Fibroblast of lung (primary cell): ENCODE measurements at regions not wholly inside any gene's neighbourhood (a gene's known extent, or its start where the extent isn't known, plus 50 kb on each side); places are given as distances from the start of the nearest gene placed in this dataset.
A peak's percentile ranks its signal among the peaks of the same experiment; 100 is the strongest.

Source experiments
- DNase-seq, 2 donors: peaks; one replicate each; pipeline versions ENCODE4 v3.0.0 to v3.0.0-alpha.2; 2010; ENCODE audit warnings: low read depth in 2 of 2
- H2AFZ ChIP-seq: 2 replicates; pipeline ENCODE4 v1.5.1; 2012; ENCODE audit warnings: low read length, control low read depth, inconsistent platforms
- H3K27ac ChIP-seq: 2 replicates; pipeline ENCODE4 v1.5.1; 2011; ENCODE audit warnings: low read length, control low read depth; ENCODE audit not compliant: insufficient read depth
- H3K27me3 ChIP-seq: 2 replicates; pipeline ENCODE4 v1.5.1; 2011; ENCODE audit warnings: mild to moderate bottlenecking, low read length; ENCODE audit not compliant: control insufficient read depth, insufficient read depth
- H3K36me3 ChIP-seq: 2 replicates; pipeline ENCODE4 v1.5.1; 2011; ENCODE audit warnings: low read length; ENCODE audit not compliant: control insufficient read depth, insufficient read depth
- H3K4me1 ChIP-seq: 2 replicates; pipeline ENCODE4 v1.5.1; 2011; ENCODE audit warnings: low read length; ENCODE audit not compliant: control insufficient read depth, insufficient read depth; ENCODE audit errors: extremely low read depth
- H3K4me2 ChIP-seq: 2 replicates; pipeline ENCODE4 v1.5.1; 2011; ENCODE audit warnings: low read length, control low read depth; ENCODE audit not compliant: insufficient read depth; ENCODE audit errors: extremely low read depth
- H3K4me3 ChIP-seq, 4 experiments: fragments of 200-600 bp in 1 of 4; sonication (generic) in 1 of 4; replicated peaks in 1 of 4; 2 replicates each; pipeline ENCODE4 v1.5.1; 2011 to 2016; ENCODE audit warnings: low read length in 4 of 4, low read depth in 3 of 4, mild to moderate bottlenecking in 3 of 4, control low read depth in 2 of 4, inconsistent platforms in 1 of 4, mixed read lengths in 1 of 4; ENCODE audit not compliant: insufficient read depth in 1 of 4; ENCODE audit errors: control extremely low read depth in 1 of 4
- H3K79me2 ChIP-seq: 2 replicates; pipeline ENCODE4 v1.5.1; 2012; ENCODE audit warnings: mild to moderate bottlenecking, low read length, inconsistent platforms; ENCODE audit not compliant: control insufficient read depth, insufficient read depth
- H3K9ac ChIP-seq: 2 replicates; pipeline ENCODE4 v1.5.1; 2011; ENCODE audit warnings: mild to moderate bottlenecking, low read length, control low read depth; ENCODE audit not compliant: insufficient read depth
- H3K9me3 ChIP-seq: 2 replicates; pipeline ENCODE4 v1.5.1; 2012; ENCODE audit warnings: low read depth, low read length; ENCODE audit not compliant: control insufficient read depth, insufficient read depth
- H4K20me1 ChIP-seq: 2 replicates; pipeline ENCODE4 v1.5.1; 2011; ENCODE audit warnings: low read length; ENCODE audit not compliant: control insufficient read depth, insufficient read depth; ENCODE audit errors: extremely low read depth
- CTCF ChIP-seq, 2 donors: IDR thresholded peaks in 1 of 2; conservative IDR thresholded peaks in 1 of 2; 1 replicate in 1 of 2; 2 replicates in 1 of 2; pipeline ENCODE4 v1.5.1; 2011 to 2012; ENCODE audit warnings: low read length in 2 of 2, control low read depth in 1 of 2, inconsistent platforms in 1 of 2, low read depth in 1 of 2, mild to moderate bottlenecking in 1 of 2
- EZH2 ChIP-seq: IDR thresholded peaks from 2 replicates; pipeline ENCODE4 v1.5.1; 2012; ENCODE audit warnings: low read length, control low read depth, mild to moderate bottlenecking; ENCODE audit errors: missing control alignments

- Histone ChIP-seq H3K79me2 (no peaks in the 10 kb centered on the region), H3K27ac (no peak overlapping the region), H3K36me3 (no peaks in the 10 kb centered on the region), H4K20me1 (no peaks in the 10 kb centered on the region), H2AFZ (no peak overlapping the region), H3K9ac (no peak overlapping the region), H3K4me2 (no peak overlapping the region), H3K4me1 (no peaks in the 10 kb centered on the region), H3K4me3 (no peak overlapping the region), H3K27me3 (no peaks in the 10 kb centered on the region), H3K9me3 (no peaks in the 10 kb centered on the region)
- TF ChIP-seq CTCF (conservative IDR thresholded peaks at IDR 0.05 in 1 of 2, IDR thresholded peaks at IDR 0.05 in 1 of 2; ENCODE audit: low read depth in 1 of 2, low read length in 2 of 2) (no peak), EZH2 (no peak)
- DNase-seq = no peak
Measured at GRCh38 chr1:187212377-187212776, 383.6 kb downstream of the PLA2G4A start.

- no peaks in the 10 kb centered on the region for H4K20me1 ChIP-seq
- no peaks in the 10 kb centered on the region for H3K4me1 ChIP-seq
- no peak overlapping the region for H3K9ac ChIP-seq
- H3K79me2 ChIP-seq = no peaks in the 10 kb centered on the region
- no peak overlapping the region for H2AFZ ChIP-seq
- H3K4me3 ChIP-seq = no peak overlapping the region
- H3K9me3 ChIP-seq = no peaks in the 10 kb centered on the region
- peak in 1 of 2 donors; percentile 59 for DNase-seq
- H3K27ac ChIP-seq = no peak overlapping the region
- TF ChIP-seq EZH2 (no peak), CTCF (conservative IDR thresholded peaks at IDR 0.05 in 1 of 2, IDR thresholded peaks at IDR 0.05 in 1 of 2; ENCODE audit: low read depth in 1 of 2, low read length in 2 of 2) (no peak)
- no peaks in the 10 kb centered on the region for H3K27me3 ChIP-seq
- H3K36me3 ChIP-seq = no peaks in the 10 kb centered on the region
- no peak overlapping the region for H3K4me2 ChIP-seq
Measured at GRCh38 chr1:187226396-187226795, 397.6 kb downstream of the PLA2G4A start.

GRCh38 chr1:187228790-187229189, 400.0 kb downstream of the PLA2G4A start:
- H3K27me3 ChIP-seq = no peaks in the 10 kb centered on the region
- no peak overlapping the region for H3K27ac ChIP-seq
- no peaks in the 10 kb centered on the region for H3K9me3 ChIP-seq
- TF ChIP-seq CTCF (conservative IDR thresholded peaks at IDR 0.05 in 1 of 2, IDR thresholded peaks at IDR 0.05 in 1 of 2; ENCODE audit: low read depth in 1 of 2, low read length in 2 of 2) = no peak
- no peak for TF ChIP-seq EZH2
- H3K9ac ChIP-seq = no peak overlapping the region
- H2AFZ ChIP-seq = no peak overlapping the region
- no peaks in the 10 kb centered on the region for H4K20me1 ChIP-seq
- H3K4me2 ChIP-seq = no peak overlapping the region
- no peaks in the 10 kb centered on the region for H3K4me1 ChIP-seq
- no peaks in the 10 kb centered on the region for H3K36me3 ChIP-seq
- H3K4me3 ChIP-seq = no peak overlapping the region
- no peaks in the 10 kb centered on the region for H3K79me2 ChIP-seq
- DNase-seq = no peak
